GM13976 (cell line): ENCODE measurements at regions not wholly inside any gene's neighbourhood (a gene's known extent, or its start where the extent isn't known, plus 50 kb on each side); places are given as distances from the start of the nearest gene placed in this dataset.

Experiments used
- DNase-seq: peaks from one replicate; pipeline ENCODE4 v3.0.0; 2012; ENCODE audit warnings: low spot score
- CTCF ChIP-seq: IDR thresholded peaks from 2 replicates; pipeline ENCODE4 v1.5.1; 2012; ENCODE audit warnings: borderline replicate concordance, mild to moderate bottlenecking; ENCODE audit not compliant: insufficient read depth; ENCODE audit errors: extremely low read depth, missing control alignments, control extremely low read depth
- in situ Hi-C: fragments of 300-500 bp; cut with MboI; formaldehyde crosslinking; loops from one replicate; pipeline ENCODE4 v1.12.0; 2022; ENCODE audit warnings: low sequenced_read_pairs, mixed read lengths, inconsistent platforms; ENCODE audit not compliant: unreplicated experiment

- TF ChIP-seq CTCF = no peak
- in situ Hi-C loops = no loop called here
- DNase-seq = no peak
These were observed 109.7 kb upstream of the BARHL2 start for GRCh38 chr1:90826834-90827233.

- no peak for TF ChIP-seq CTCF
- in situ Hi-C loops = no loop called here
These were observed 108.9 kb upstream of the BARHL2 start for GRCh38 chr1:90826024-90826423.

GRCh38 chr1:90824551-90824950, 107.4 kb upstream of the BARHL2 start:
- in situ Hi-C loops = no loop called here
- no peak for TF ChIP-seq CTCF
- no peak for DNase-seq

More at GRCh38 chr1:90826024-90826423, 108.9 kb upstream of the BARHL2 start:
- DNase-seq = no peak

DNA sequence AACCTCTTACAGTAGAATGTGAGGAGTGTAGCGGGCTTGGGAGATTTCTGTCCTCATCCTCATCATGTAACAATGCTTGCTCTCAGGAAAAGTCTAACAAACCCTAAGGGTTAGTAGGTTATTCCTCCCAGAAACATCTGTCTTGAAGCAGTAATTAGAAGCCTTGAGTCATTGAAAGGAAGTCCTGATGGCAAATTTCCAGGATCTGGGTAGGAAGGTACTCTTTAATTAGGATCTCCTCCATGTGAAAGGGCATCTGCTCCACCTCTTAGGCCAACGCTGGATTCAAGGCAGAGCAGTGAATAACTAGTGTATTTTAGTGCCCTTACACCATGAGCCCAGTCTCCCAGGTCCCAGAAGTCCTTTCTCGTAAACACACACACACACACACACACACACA, 106.6 kb upstream of the BARHL2 start:
- no peak for DNase-seq
- in situ Hi-C loops = no loop called here
- no peak for TF ChIP-seq CTCF

GRCh38 chr1:90821788-90822359, 104.8 kb upstream of the BARHL2 start:
- in situ Hi-C loops = no loop called here
- no peak for DNase-seq
- no peak for TF ChIP-seq CTCF

GRCh38 chr1:90821152-90821787, 104.2 kb upstream of the BARHL2 start:
- no peak for DNase-seq
- no peak for TF ChIP-seq CTCF
- in situ Hi-C loops = no loop called here
